Esophagus squamous epithelium (tissue), 4 donors: ENCODE measurements at regions not wholly inside any gene's neighbourhood (a gene's known extent, or its start where the extent isn't known, plus 50 kb on each side); places are given as distances from the start of the nearest gene placed in this dataset.

Experiments
- CTCF ChIP-seq, 6 experiments: fragments of 450-650 bp in 4 of 6; fragments of 200-600 bp in 2 of 6; sonication (generic) in 2 of 6; IDR thresholded peaks; one replicate each; pipeline ENCODE4 v1.5.1; 2016 to 2019; ENCODE audit warnings: antibody characterized with exemption in 6 of 6, mild to moderate bottlenecking in 4 of 6, moderate library complexity in 4 of 6
- POLR2A ChIP-seq, 4 donors: fragments of 450-650 bp; IDR thresholded peaks; one replicate each; pipeline ENCODE4 v1.6.1; 2017; ENCODE audit warnings: antibody characterized with exemption in 4 of 4, mild to moderate bottlenecking in 4 of 4, moderate library complexity in 3 of 4

- TF ChIP-seq CTCF (IDR thresholded peaks at IDR 0.05) (no peak), POLR2A (IDR thresholded peaks at IDR 0.05) (no peak)
Measured at GRCh38 chr12:98385641-98386040, 129.7 kb upstream of the TMPO start.
